ENCODE measurements at regions not wholly inside any gene's neighbourhood (a gene's known extent, or its start where the extent isn't known, plus 50 kb on each side); places are given as distances from the start of the nearest gene placed in this dataset.

- WGBS = 73% methylated on average over 4 of the region's 4 CpGs
- no peak overlapping the region for H3K4me3 ChIP-seq
- intact Hi-C loops (cut with DNase I) = no loop called here
These were observed 232.9 kb upstream of the CPNE8 start for GRCh38 chr12:39138268-39138667.

GRCh38 chr12:39127401-39127800 is 222.0 kb upstream of the CPNE8 start:
- Histone ChIP-seq H3K27ac (no peak overlapping the region), H3K4me1 (replicated peaks) (no peaks in the 10 kb centered on the region), H3K36me3 (no peaks in the 10 kb centered on the region), H3K4me3 (no peak overlapping the region), H3K27me3 (replicated peaks; ENCODE audit: insufficient read depth) (no peaks in the 10 kb centered on the region), H3K9me3 (no peaks in the 10 kb centered on the region)
- intact Hi-C loops (cut with DNase I) = no loop called here
- WGBS = 68% methylated on average over 4 of the region's 4 CpGs
- no peak for DNase-seq (ENCODE audit: low spot score)
- no peak for TF ChIP-seq CTCF (IDR thresholded peaks at IDR 0.05)
- TF ChIP-seq POLR2AphosphoS5 (IDR thresholded peaks at IDR 0.05) = no peak

More at GRCh38 chr12:39138268-39138667, 232.9 kb upstream of the CPNE8 start:
- H3K36me3 ChIP-seq = no peaks in the 10 kb centered on the region
- H3K4me1 ChIP-seq (replicated peaks) = no peaks in the 10 kb centered on the region
- H3K27ac ChIP-seq = no peak overlapping the region
- DNase-seq (ENCODE audit: low spot score) = no peak
- TF ChIP-seq POLR2AphosphoS5 (IDR thresholded peaks at IDR 0.05) = no peak
- TF ChIP-seq POLR2A (IDR thresholded peaks at IDR 0.05) = no peak
- no peak for TF ChIP-seq CTCF (IDR thresholded peaks at IDR 0.05)
- no peaks in the 10 kb centered on the region for H3K27me3 ChIP-seq (replicated peaks; ENCODE audit: insufficient read depth)
- no peaks in the 10 kb centered on the region for H3K9me3 ChIP-seq

- TF ChIP-seq POLR2AphosphoS5 (IDR thresholded peaks at IDR 0.05) (peak; percentile 53), CTCF (IDR thresholded peaks at IDR 0.05) (no peak)
- Histone ChIP-seq H3K27ac (no peak overlapping the region), H3K4me3 (no peak overlapping the region), H3K27me3 (replicated peaks; ENCODE audit: insufficient read depth) (no peaks in the 10 kb centered on the region), H3K9me3 (no peaks in the 10 kb centered on the region), H3K4me1 (replicated peaks) (no peaks in the 10 kb centered on the region), H3K36me3 (no peaks in the 10 kb centered on the region)
- 9% methylated on average over 2 of the region's 2 CpGs for WGBS
- intact Hi-C loops (cut with DNase I) = no loop called here
- no peak for DNase-seq (ENCODE audit: low spot score)
These were observed 220.2 kb upstream of the CPNE8 start for GRCh38 chr12:39125566-39125965.

DNA sequence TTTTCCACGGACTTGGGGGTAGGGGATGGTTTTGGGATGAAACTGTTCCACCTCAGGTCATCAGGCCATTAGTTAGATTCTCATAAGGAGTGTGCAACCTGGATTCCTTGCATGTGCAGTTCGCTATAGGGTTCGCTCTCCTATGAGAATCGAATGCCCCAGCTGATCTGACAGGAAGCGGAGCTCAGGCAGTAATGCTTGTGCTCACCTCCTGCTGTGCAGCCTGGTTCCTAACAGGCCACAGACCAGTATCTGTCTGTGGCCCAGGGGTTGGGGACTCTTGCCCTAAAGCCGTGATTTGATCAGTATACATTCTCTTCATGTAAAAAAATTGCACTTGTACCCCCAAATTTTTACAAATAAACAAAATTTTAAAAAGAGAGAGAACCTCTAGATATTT is 219.4 kb upstream of the CPNE8 start:
- no peak for TF ChIP-seq POLR2A (IDR thresholded peaks at IDR 0.05)
- TF ChIP-seq CTCF (IDR thresholded peaks at IDR 0.05) = no peak
- no peak for TF ChIP-seq POLR2AphosphoS5 (IDR thresholded peaks at IDR 0.05)
- 87% methylated on average over 6 of the region's 6 CpGs for WGBS
- Histone ChIP-seq H3K27me3 (replicated peaks; ENCODE audit: insufficient read depth) (no peaks in the 10 kb centered on the region), H3K27ac (no peak overlapping the region), H3K4me3 (no peak overlapping the region), H3K9me3 (no peaks in the 10 kb centered on the region), H3K36me3 (no peaks in the 10 kb centered on the region), H3K4me1 (replicated peaks) (no peaks in the 10 kb centered on the region)
- no peak for DNase-seq (ENCODE audit: low spot score)
- intact Hi-C loops (cut with DNase I) = no loop called here

DNA sequence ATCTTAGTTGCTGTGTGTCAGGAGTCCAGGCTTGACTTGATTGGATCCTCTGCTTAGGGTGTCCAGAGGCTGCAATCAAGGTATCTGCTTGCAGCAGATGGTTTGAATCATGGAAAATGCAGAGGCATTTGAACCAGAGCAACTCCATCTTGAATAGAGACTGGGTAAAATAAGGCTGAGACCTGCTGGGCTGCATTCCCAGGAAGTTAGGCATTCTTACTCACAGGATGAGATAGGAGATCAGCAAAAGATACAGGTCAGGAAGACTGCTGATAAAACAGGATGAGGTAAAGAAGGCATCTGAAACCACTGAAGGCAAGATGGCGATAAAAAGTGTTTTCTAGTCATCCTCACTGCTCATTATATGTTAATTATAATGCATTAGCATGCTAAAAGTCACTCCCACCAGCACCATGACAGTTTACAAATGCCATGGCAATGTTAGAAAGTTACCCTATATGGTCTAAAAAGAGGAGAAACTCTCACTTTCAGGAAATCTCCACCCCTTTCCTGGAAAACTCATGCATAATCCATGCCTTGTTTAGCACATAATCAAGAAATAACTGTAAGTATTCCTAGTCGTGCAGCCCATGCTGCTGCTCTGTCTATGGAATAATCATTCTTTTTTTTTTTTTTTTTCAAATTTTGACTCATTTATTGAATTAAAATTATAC is 218.3 kb upstream of the CPNE8 start:
- Histone ChIP-seq H3K36me3 (no peaks in the 10 kb centered on the region), H3K9me3 (no peaks in the 10 kb centered on the region), H3K4me1 (replicated peaks) (no peaks in the 10 kb centered on the region), H3K27ac (no peak overlapping the region), H3K4me3 (no peak overlapping the region), H3K27me3 (replicated peaks; ENCODE audit: insufficient read depth) (no peaks in the 10 kb centered on the region)
- intact Hi-C loops (cut with DNase I) = no loop called here
- WGBS = 64% methylated on average over 2 of the region's 2 CpGs
- TF ChIP-seq POLR2A (IDR thresholded peaks at IDR 0.05) (no peak), POLR2AphosphoS5 (IDR thresholded peaks at IDR 0.05) (no peak), CTCF (IDR thresholded peaks at IDR 0.05) (no peak)
- no peak for DNase-seq (ENCODE audit: low spot score)
